HCT116 (cell line): ENCODE measurements at regions not wholly inside any gene's neighbourhood (a gene's known extent, or its start where the extent isn't known, plus 50 kb on each side); places are given as distances from the start of the nearest gene placed in this dataset.

Source experiments
- ATAC-seq: fragments of 200-7000 bp; cut with Tn5 transposase; 2 replicates; pipeline ENCODE4 v1.9.1; 2020; ENCODE audit warnings: mild to moderate bottlenecking, moderate library complexity
- BruUV-seq: library from RNA; stranded (reverse); fragments of 400-500 nt; replicated peaks from 2 replicates; lab custom pipeline; 2021; lab: Mats Ljungman, UMichigan
- CTCF ChIA-PET: fragments of 300-600 bp; sonication (Branson Sonifier 250); formaldehyde crosslinking; loops from one replicate; lab custom pipeline; 2021; ENCODE audit warnings: antibody characterized with exemption; lab: Charles Lee
- POLR2A ChIA-PET: fragments of 300-600, 350-600 bp; sonication (Branson Sonifier 250); formaldehyde crosslinking; loops from one replicate; lab custom pipeline; 2021; ENCODE audit warnings: antibody characterized with exemption; lab: Charles Lee
- RAD21 ChIA-PET, 2 experiments: fragments of 300-600 bp; sonication (Branson Sonifier 250); formaldehyde crosslinking; loops; one replicate each; lab custom pipeline; 2023; ENCODE audit warnings: low total read pairs in 2 of 2; ENCODE audit not compliant: uncharacterized antibody in 2 of 2, unreplicated experiment in 2 of 2, low non-redundant PET in 1 of 2; lab: Charles Lee
- DNase-seq: peaks from one replicate; pipeline ENCODE4 v3.0.0-alpha.2; 2010; ENCODE audit warnings: low read depth, low spot score
- H2AFZ ChIP-seq: fragments of 200-600 bp; shearing (Covaris generic), sonication (generic); 2 replicates; pipeline ENCODE4 v1.6.1; 2017; ENCODE audit warnings: low read depth, mixed run types, mixed read lengths, antibody characterized with exemption, low read length; ENCODE audit not compliant: poor library complexity, severe bottlenecking
- H3K27ac ChIP-seq: 2 replicates; pipeline ENCODE4 v1.5.1; 2012; ENCODE audit warnings: low read depth, low read length
- H3K27me3 ChIP-seq: fragments of 200-600 bp; sonication (generic); 2 replicates; pipeline ENCODE4 v1.6.1; 2016; ENCODE audit warnings: mixed run types, low read length, mixed read lengths; ENCODE audit not compliant: insufficient read depth
- H3K36me3 ChIP-seq, 2 experiments: fragments of 200-500 bp in 1 of 2; fragments of 200-600 bp in 1 of 2; sonication (Bioruptor generic) in 1 of 2; sonication (generic) in 1 of 2; 2 replicates each; pipeline versions ENCODE4 v1.5.1 to v1.6.1; 2014 to 2016; ENCODE audit warnings: low read length in 2 of 2, inconsistent platforms in 1 of 2, mixed read lengths in 1 of 2, mixed run types in 1 of 2; ENCODE audit not compliant: insufficient read depth in 2 of 2, control insufficient read depth in 1 of 2
- H3K4me1 ChIP-seq, 2 experiments: fragments of 200-600 bp in 1 of 2; sonication (generic) in 1 of 2; 2 replicates each; pipeline versions ENCODE4 v1.5.1 to v1.6.1; 2012 to 2017; ENCODE audit warnings: low read length in 2 of 2, inconsistent platforms in 1 of 2, mild to moderate bottlenecking in 1 of 2, mixed read lengths in 1 of 2, mixed run types in 1 of 2, moderate library complexity in 1 of 2; ENCODE audit not compliant: insufficient read depth in 2 of 2, control insufficient read depth in 1 of 2
- H3K4me2 ChIP-seq: fragments of 200-600 bp; sonication (generic); 2 replicates; pipeline ENCODE4 v1.6.1; 2017; ENCODE audit warnings: mixed run types, low read length, mixed read lengths
- H3K4me3 ChIP-seq, 2 experiments: fragments of 200-600 bp in 1 of 2; sonication (generic) in 1 of 2; replicated peaks in 1 of 2; 2 replicates each; pipeline ENCODE4 v1.5.1; 2011 to 2016; ENCODE audit warnings: low read length in 2 of 2, control low read depth in 1 of 2, low read depth in 1 of 2, mild to moderate bottlenecking in 1 of 2, mixed read lengths in 1 of 2, mixed run types in 1 of 2
- H3K79me2 ChIP-seq: fragments of 200-600 bp; sonication (generic); 2 replicates; pipeline ENCODE4 v1.6.1; 2017; ENCODE audit warnings: mild to moderate bottlenecking, mixed run types, low read length, moderate library complexity, mixed read lengths; ENCODE audit not compliant: insufficient read depth
- H3K9ac ChIP-seq: fragments of 200-600 bp; sonication (generic); 2 replicates; pipeline ENCODE4 v1.6.1; 2016; ENCODE audit warnings: low read length, mixed read lengths
- H3K9me2 ChIP-seq: fragments of 200-600 bp; sonication (generic), shearing (Covaris generic); 2 replicates; pipeline ENCODE4 v1.6.1; 2017; ENCODE audit warnings: mixed run types, mild to moderate bottlenecking, moderate library complexity; ENCODE audit not compliant: insufficient read depth
- H3K9me3 ChIP-seq, 2 experiments: fragments of 200-500 bp in 1 of 2; fragments of 200-600 bp in 1 of 2; sonication (Bioruptor generic) in 1 of 2; sonication (generic) in 1 of 2; 2 replicates each; pipeline ENCODE4 v1.6.1; 2014 to 2017; ENCODE audit warnings: low read length in 2 of 2, mixed read lengths in 2 of 2, inconsistent platforms in 1 of 2, low read depth in 1 of 2, mild to moderate bottlenecking in 1 of 2, mixed run types in 1 of 2, moderate library complexity in 1 of 2; ENCODE audit not compliant: control insufficient read depth in 1 of 2, insufficient read depth in 1 of 2
- H4K20me1 ChIP-seq: fragments of 200-600 bp; sonication (generic), shearing (Covaris generic); 2 replicates; pipeline ENCODE4 v1.6.1; 2017; ENCODE audit warnings: mixed run types, mild to moderate bottlenecking, moderate library complexity; ENCODE audit not compliant: insufficient read depth
- CBX3 ChIP-seq: IDR thresholded peaks from 2 replicates; pipeline ENCODE4 v1.6.1; 2012; ENCODE audit warnings: low read depth
- CEBPB ChIP-seq: IDR thresholded peaks from 2 replicates; pipeline ENCODE4 v1.6.1; 2012; ENCODE audit warnings: low read depth
- CTCF ChIP-seq, 3 experiments: fragments of 200-600 bp in 1 of 3; sonication (generic) in 1 of 3; IDR thresholded peaks in 2 of 3; conservative IDR thresholded peaks in 1 of 3; 2 replicates each; pipeline ENCODE4 v1.5.1; 2012 to 2017; ENCODE audit warnings: low read depth in 2 of 3, low read length in 2 of 3, antibody characterized with exemption in 1 of 3, borderline replicate concordance in 1 of 3, control low read depth in 1 of 3, mild to moderate bottlenecking in 1 of 3, mixed read lengths in 1 of 3, mixed run types in 1 of 3, moderate library complexity in 1 of 3; ENCODE audit not compliant: insufficient read depth in 1 of 3
- EGR1 ChIP-seq: IDR thresholded peaks from 2 replicates; pipeline ENCODE4 v1.6.1; 2012; ENCODE audit warnings: low read depth
- ELF1 ChIP-seq: IDR thresholded peaks from 2 replicates; pipeline ENCODE4 v1.6.1; 2012; ENCODE audit warnings: low read depth, borderline replicate concordance
- EZH2phosphoT487 ChIP-seq: fragments of 200-600 bp; IDR thresholded peaks from 2 replicates; pipeline ENCODE4 v1.6.1; 2018; ENCODE audit warnings: antibody characterized with exemption, borderline replicate concordance
- JUND ChIP-seq: IDR thresholded peaks from 2 replicates; pipeline ENCODE4 v1.6.1; 2012
- POLR2A ChIP-seq: IDR thresholded peaks from 2 replicates; pipeline ENCODE4 v1.7.0; 2011; ENCODE audit warnings: borderline replicate concordance; ENCODE audit not compliant: insufficient read depth, insufficient read length; ENCODE audit errors: extremely low read depth
- POLR2AphosphoS5 ChIP-seq: IDR thresholded peaks from 2 replicates; pipeline ENCODE4 v1.6.1; 2011; ENCODE audit warnings: mild to moderate bottlenecking, low read depth, low read length, moderate library complexity
- SIN3A ChIP-seq: IDR thresholded peaks from 2 replicates; pipeline ENCODE4 v1.6.1; 2012; ENCODE audit warnings: low read depth
- SP1 ChIP-seq: IDR thresholded peaks from 2 replicates; pipeline ENCODE4 v1.6.1; 2012; ENCODE audit warnings: low read depth
- SRF ChIP-seq: IDR thresholded peaks from 2 replicates; pipeline ENCODE4 v1.6.1; 2012; ENCODE audit warnings: low read depth
- TCF7L2 ChIP-seq: IDR thresholded peaks from 2 replicates; pipeline ENCODE4 v1.7.0; 2011; ENCODE audit warnings: borderline replicate concordance, inconsistent platforms; ENCODE audit not compliant: insufficient read depth, insufficient read length; ENCODE audit errors: extremely low read depth
- YY1 ChIP-seq: IDR thresholded peaks from 2 replicates; pipeline ENCODE4 v1.6.1; 2011; ENCODE audit warnings: low read length, low read depth, moderate library complexity, mild to moderate bottlenecking; ENCODE audit not compliant: insufficient replicate concordance; ENCODE audit errors: extremely low read depth
- ZBTB33 ChIP-seq: IDR thresholded peaks from 2 replicates; pipeline ENCODE4 v1.6.1; 2011; ENCODE audit warnings: mild to moderate bottlenecking, low read length, moderate library complexity; ENCODE audit not compliant: insufficient replicate concordance; ENCODE audit errors: extremely low read depth
- ZNF274 ChIP-seq: fragments of 200-500 bp; sonication (Bioruptor generic); IDR thresholded peaks from 2 replicates; pipeline ENCODE4 v1.6.1; 2014; ENCODE audit warnings: mild to moderate bottlenecking, low read depth, low read length, inconsistent platforms
- intact Hi-C: fragments of 100-400 bp; cut with micrococcal nuclease; formaldehyde crosslinking; loops from 2 replicates; pipeline ENCODE4 v1.10.0; 2022

- Histone ChIP-seq H3K9ac (no peak overlapping the region), H3K79me2 (no peaks in the 10 kb centered on the region), H2AFZ (no peak overlapping the region), H3K36me3 (no peaks in the 10 kb centered on the region), H4K20me1 (no peaks in the 10 kb centered on the region), H3K9me2 (no peaks in the 10 kb centered on the region), H3K27ac (no peak overlapping the region), H3K4me2 (no peak overlapping the region), H3K4me3 (no peak overlapping the region), H3K27me3 (no peaks in the 10 kb centered on the region), H3K9me3 (no peaks in the 10 kb centered on the region), H3K4me1 (no peaks in the 10 kb centered on the region)
- POLR2A ChIA-PET: no interaction called here
- CTCF ChIA-PET: no interaction called here
- no TSS peak for BruUV-seq
- RAD21 ChIA-PET: no interaction called here
- ATAC-seq (no peak), DNase-seq (no peak)
- intact Hi-C loops: no loop called here
- no peak for TF ChIP-seq SRF
- no peak for TF ChIP-seq ZBTB33
- TF ChIP-seq YY1: no peak
- TF ChIP-seq ELF1: no peak
- TF ChIP-seq SP1: no peak
- no peak for TF ChIP-seq CBX3
- no peak for TF ChIP-seq CEBPB
- TF ChIP-seq TCF7L2: no peak
- no peak for TF ChIP-seq EGR1
- TF ChIP-seq SIN3A: no peak
Observed at GRCh38 chr18:34510926-34511325, 199.2 kb upstream of the DTNA start.

- no peaks in the 10 kb centered on the region for H3K79me2 ChIP-seq
- ChIA-PET POLR2A (no interaction called here), RAD21 (no interaction called here), CTCF (no interaction called here)
- DNase-seq: no peak
- BruUV-seq: no TSS peak
- H3K9me3 ChIP-seq: no peaks in the 10 kb centered on the region
- H2AFZ ChIP-seq: no peak overlapping the region
- intact Hi-C loops: no loop called here
- ATAC-seq: no peak
- no peak overlapping the region for H3K4me2 ChIP-seq
- H3K9ac ChIP-seq: no peak overlapping the region
- H3K9me2 ChIP-seq: no peaks in the 10 kb centered on the region
- H3K27me3 ChIP-seq: no peaks in the 10 kb centered on the region
- no peaks in the 10 kb centered on the region for H4K20me1 ChIP-seq
- H3K36me3 ChIP-seq: no peaks in the 10 kb centered on the region
- no peaks in the 10 kb centered on the region for H3K4me1 ChIP-seq
- H3K27ac ChIP-seq: no peak overlapping the region
- H3K4me3 ChIP-seq: no peak overlapping the region
- no peak for TF ChIP-seq ZNF274
- no peak for TF ChIP-seq JUND
- no peak for TF ChIP-seq POLR2A
- no peak for TF ChIP-seq EZH2phosphoT487
- TF ChIP-seq CEBPB: no peak
- no peak for TF ChIP-seq SP1
- TF ChIP-seq ELF1: no peak
- TF ChIP-seq TCF7L2: no peak
- TF ChIP-seq YY1: no peak
- TF ChIP-seq POLR2AphosphoS5: no peak
- no peak for TF ChIP-seq CTCF (IDR thresholded peaks at IDR 0.05 in 2 of 3, conservative IDR thresholded peaks at IDR 0.05 in 1 of 3; ENCODE audit: borderline replicate concordance in 1 of 3, insufficient read depth in 1 of 3, low read depth in 2 of 3, low read length in 2 of 3)
Observed at GRCh38 chr18:34511435-34511834, 198.7 kb upstream of the DTNA start.
